Right lobe of liver (tissue), 6 donors: ENCODE measurements at regions not wholly inside any gene's neighbourhood (a gene's known extent, or its start where the extent isn't known, plus 50 kb on each side); places are given as distances from the start of the nearest gene placed in this dataset.

Experiments used
- ATAC-seq, 4 donors: fragments of 200-7000 bp; cut with Tn5 transposase; one replicate each; pipeline ENCODE4 v1.9.1; 2020; ENCODE audit warnings: mild to moderate bottlenecking in 4 of 4, moderate library complexity in 4 of 4
- DNase-seq, 3 donors: peaks; one replicate each; pipeline ENCODE4 v3.0.0-alpha.2; 2020
- H3K27ac ChIP-seq, 3 donors: fragments of 200-600 bp; one replicate each; pipeline ENCODE4 v1.8.0; 2022
- H3K27me3 ChIP-seq, 2 donors: fragments of 200-600 bp; one replicate each; pipeline ENCODE4 v1.8.0; 2022
- H3K36me3 ChIP-seq, 4 donors: fragments of 200-600 bp; sonication (generic) in 1 of 4; one replicate each; pipeline versions ENCODE4 v1.5.1 to v1.8.0; 2017 to 2022; ENCODE audit warnings: control low read depth in 1 of 4
- H3K4me1 ChIP-seq, 4 donors: fragments of 200-600 bp; sonication (generic) in 1 of 4; one replicate each; pipeline versions ENCODE4 v1.5.1 to v1.8.0; 2017 to 2022; ENCODE audit warnings: control low read depth in 1 of 4
- H3K4me3 ChIP-seq, 3 donors: fragments of 200-600 bp; one replicate each; pipeline ENCODE4 v1.8.0; 2022
- H3K9me3 ChIP-seq, 4 donors: fragments of 200-600 bp; sonication (generic) in 1 of 4; one replicate each; pipeline versions ENCODE4 v1.5.1 to v1.8.0; 2017 to 2022; ENCODE audit warnings: control low read depth in 1 of 4
- POLR2A ChIP-seq: fragments of 450-650 bp; IDR thresholded peaks from one replicate; pipeline ENCODE4 v1.6.1; 2017; ENCODE audit warnings: antibody characterized with exemption, mild to moderate bottlenecking
- WGBS: methylation state at CpG from one replicate; pipeline ENCODE4 v1.1.6; 2018; ENCODE audit warnings: low coverage, low lambda C conversion rate; ENCODE audit not compliant: insufficient coverage; ENCODE audit errors: missing lambda C conversion rate; 5-methylcytosine and 5-hydroxymethylcytosine counted together
- intact Hi-C, 2 donors: fragments of 100-400 bp; cut with DNase I; formaldehyde crosslinking; loops; one replicate each; pipeline versions ENCODE4 v1.11.2 to v1.14.1; 2022
- TF ChIP-seq, protein P1 (sequence below), 4 donors: fragments of 200-600 bp in 3 of 4; fragments of 450-650 bp in 1 of 4; IDR thresholded peaks; one replicate each; pipeline versions ENCODE4 v1.5.1 to v1.8.0; 2016 to 2022; ENCODE audit warnings: antibody characterized with exemption in 4 of 4, mild to moderate bottlenecking in 2 of 4
- donor health status: DM: no; HTN: yes; CAD: no.
- donor health status: DM: no; HTN: no; CAD: no.
- donor health status: DM: no; HTN: no; CAD: no.
- donor health status: DM: no; HTN: yes; CAD: no.
- donor health status: DM: no; HTN: yes; CAD: no.

GRCh38 chr6:19444041-19444440 lies 393.1 kb upstream of the ID4 start:
- Histone ChIP-seq H3K27me3 (no peaks in the 10 kb centered on the region), H3K27ac (no peak overlapping the region), H3K4me3 (no peak overlapping the region), H3K9me3 (no peaks in the 10 kb centered on the region), H3K36me3 (no peaks in the 10 kb centered on the region), H3K4me1 (no peaks in the 10 kb centered on the region)
- 38% methylated on average over 4 of the region's 4 CpGs for WGBS
- no peak for DNase-seq
- intact Hi-C loops: no loop called here
- no peak for ATAC-seq
- TF ChIP-seq, protein P1, sequence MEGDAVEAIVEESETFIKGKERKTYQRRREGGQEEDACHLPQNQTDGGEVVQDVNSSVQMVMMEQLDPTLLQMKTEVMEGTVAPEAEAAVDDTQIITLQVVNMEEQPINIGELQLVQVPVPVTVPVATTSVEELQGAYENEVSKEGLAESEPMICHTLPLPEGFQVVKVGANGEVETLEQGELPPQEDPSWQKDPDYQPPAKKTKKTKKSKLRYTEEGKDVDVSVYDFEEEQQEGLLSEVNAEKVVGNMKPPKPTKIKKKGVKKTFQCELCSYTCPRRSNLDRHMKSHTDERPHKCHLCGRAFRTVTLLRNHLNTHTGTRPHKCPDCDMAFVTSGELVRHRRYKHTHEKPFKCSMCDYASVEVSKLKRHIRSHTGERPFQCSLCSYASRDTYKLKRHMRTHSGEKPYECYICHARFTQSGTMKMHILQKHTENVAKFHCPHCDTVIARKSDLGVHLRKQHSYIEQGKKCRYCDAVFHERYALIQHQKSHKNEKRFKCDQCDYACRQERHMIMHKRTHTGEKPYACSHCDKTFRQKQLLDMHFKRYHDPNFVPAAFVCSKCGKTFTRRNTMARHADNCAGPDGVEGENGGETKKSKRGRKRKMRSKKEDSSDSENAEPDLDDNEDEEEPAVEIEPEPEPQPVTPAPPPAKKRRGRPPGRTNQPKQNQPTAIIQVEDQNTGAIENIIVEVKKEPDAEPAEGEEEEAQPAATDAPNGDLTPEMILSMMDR (IDR thresholded peaks at IDR 0.05): no peak
- TF ChIP-seq POLR2A: no peak

- WGBS: 33% methylated on average over 1 of the region's 1 CpG
- no peak for TF ChIP-seq POLR2A
- TF ChIP-seq, protein P1 (IDR thresholded peaks at IDR 0.05): no peak
- intact Hi-C loops: no loop called here
- H3K4me1 ChIP-seq: no peaks in the 10 kb centered on the region
- no peak overlapping the region for H3K27ac ChIP-seq
- H3K9me3 ChIP-seq: no peaks in the 10 kb centered on the region
- H3K36me3 ChIP-seq: no peaks in the 10 kb centered on the region
- no peak overlapping the region for H3K4me3 ChIP-seq
- no peaks in the 10 kb centered on the region for H3K27me3 ChIP-seq
- DNase-seq (no peak), ATAC-seq (no peak)
Observed at GRCh38 chr6:19444481-19444880, 392.7 kb upstream of the ID4 start.

GRCh38 chr6:19446570-19446969 lies 390.6 kb upstream of the ID4 start:
- no peaks in the 10 kb centered on the region for H3K27me3 ChIP-seq
- 60% methylated on average over 3 of the region's 3 CpGs for WGBS
- no peak for ATAC-seq

DNA sequence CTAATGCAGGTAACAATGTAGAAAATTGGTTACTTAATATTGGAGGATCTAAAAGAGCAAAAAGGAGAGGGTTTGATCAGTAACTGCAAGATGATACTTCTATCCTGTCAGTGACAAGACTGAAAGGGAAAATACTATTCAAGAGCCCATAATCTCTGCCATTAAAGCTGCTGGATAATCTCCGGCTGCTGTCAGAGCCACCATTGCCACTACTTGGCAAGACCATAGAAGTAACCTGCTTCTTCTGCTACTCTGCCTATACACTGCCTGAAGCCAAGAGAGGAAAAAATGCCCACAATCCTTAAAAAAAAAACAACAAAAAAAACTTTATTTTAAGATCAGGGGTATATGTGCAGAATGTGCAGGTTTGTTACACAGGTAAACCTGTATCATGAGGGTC lies 386.5 kb upstream of the ID4 start:
- no peak for ATAC-seq
- no peak for TF ChIP-seq POLR2A
- TF ChIP-seq, protein P1 (IDR thresholded peaks at IDR 0.05): no peak
- intact Hi-C loops: no loop called here
- no peak overlapping the region for H3K4me3 ChIP-seq
- no peak overlapping the region for H3K27ac ChIP-seq
- no peaks in the 10 kb centered on the region for H3K9me3 ChIP-seq
- no peaks in the 10 kb centered on the region for H3K36me3 ChIP-seq
- no peaks in the 10 kb centered on the region for H3K27me3 ChIP-seq
- 60% methylated on average over 1 of the region's 1 CpG for WGBS
- H3K4me1 ChIP-seq: no peaks in the 10 kb centered on the region
- no peak for DNase-seq

More at GRCh38 chr6:19446570-19446969, 390.6 kb upstream of the ID4 start:
- Histone ChIP-seq H3K36me3 (no peaks in the 10 kb centered on the region), H3K4me3 (no peak overlapping the region), H3K27ac (no peak overlapping the region), H3K4me1 (no peaks in the 10 kb centered on the region), H3K9me3 (no peaks in the 10 kb centered on the region)
- intact Hi-C loops: no loop called here
- TF ChIP-seq, protein P1 (IDR thresholded peaks at IDR 0.05): no peak
- no peak for TF ChIP-seq POLR2A
- DNase-seq: no peak

DNA sequence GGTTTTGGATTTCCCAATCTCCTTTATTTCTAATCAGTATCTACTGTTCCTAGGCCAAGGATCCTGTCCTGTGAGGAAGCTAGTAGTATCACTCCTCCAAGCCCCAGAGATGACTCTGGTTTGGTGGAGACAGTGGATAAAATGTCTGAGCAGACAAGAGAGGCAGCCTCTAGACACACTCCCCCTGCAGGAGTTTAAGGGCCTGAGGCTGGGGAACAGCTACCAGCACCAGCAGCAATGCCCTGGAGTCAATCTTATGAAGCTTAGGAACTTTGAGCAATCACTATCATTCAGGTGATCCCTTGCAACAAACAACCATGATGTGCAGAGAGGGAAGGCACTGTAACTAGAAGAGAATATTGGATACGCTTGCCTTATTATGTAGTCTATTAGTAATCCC lies 384.7 kb upstream of the ID4 start:
- no peak for DNase-seq
- Histone ChIP-seq H3K36me3 (no peaks in the 10 kb centered on the region), H3K4me3 (no peak overlapping the region), H3K27me3 (no peaks in the 10 kb centered on the region), H3K9me3 (no peaks in the 10 kb centered on the region), H3K27ac (no peak overlapping the region), H3K4me1 (no peaks in the 10 kb centered on the region)
- ATAC-seq: no peak
- WGBS: 80% methylated on average over 1 of the region's 1 CpG
- TF ChIP-seq, protein P1 (IDR thresholded peaks at IDR 0.05): no peak
- TF ChIP-seq POLR2A: no peak
- intact Hi-C loops: no loop called here
